ENCODE measurements at regions not wholly inside any gene's neighbourhood (a gene's known extent, or its start where the extent isn't known, plus 50 kb on each side); places are given as distances from the start of the nearest gene placed in this dataset.

GRCh38 chr1:82807563-82807962 is 1006.8 kb downstream of the ADGRL2 start:
- TF ChIP-seq, protein P1, sequence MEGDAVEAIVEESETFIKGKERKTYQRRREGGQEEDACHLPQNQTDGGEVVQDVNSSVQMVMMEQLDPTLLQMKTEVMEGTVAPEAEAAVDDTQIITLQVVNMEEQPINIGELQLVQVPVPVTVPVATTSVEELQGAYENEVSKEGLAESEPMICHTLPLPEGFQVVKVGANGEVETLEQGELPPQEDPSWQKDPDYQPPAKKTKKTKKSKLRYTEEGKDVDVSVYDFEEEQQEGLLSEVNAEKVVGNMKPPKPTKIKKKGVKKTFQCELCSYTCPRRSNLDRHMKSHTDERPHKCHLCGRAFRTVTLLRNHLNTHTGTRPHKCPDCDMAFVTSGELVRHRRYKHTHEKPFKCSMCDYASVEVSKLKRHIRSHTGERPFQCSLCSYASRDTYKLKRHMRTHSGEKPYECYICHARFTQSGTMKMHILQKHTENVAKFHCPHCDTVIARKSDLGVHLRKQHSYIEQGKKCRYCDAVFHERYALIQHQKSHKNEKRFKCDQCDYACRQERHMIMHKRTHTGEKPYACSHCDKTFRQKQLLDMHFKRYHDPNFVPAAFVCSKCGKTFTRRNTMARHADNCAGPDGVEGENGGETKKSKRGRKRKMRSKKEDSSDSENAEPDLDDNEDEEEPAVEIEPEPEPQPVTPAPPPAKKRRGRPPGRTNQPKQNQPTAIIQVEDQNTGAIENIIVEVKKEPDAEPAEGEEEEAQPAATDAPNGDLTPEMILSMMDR (IDR thresholded peaks at IDR 0.05) = no peak
- no peak for TF ChIP-seq EP300 (IDR thresholded peaks at IDR 0.05)
